Stomach (tissue), 4 donors: ENCODE measurements at regions not wholly inside any gene's neighbourhood (a gene's known extent, or its start where the extent isn't known, plus 50 kb on each side); places are given as distances from the start of the nearest gene placed in this dataset.

Source experiments
- EP300 ChIP-seq: sonication (generic); formaldehyde crosslinking; IDR thresholded peaks from one replicate; pipeline ENCODE4 v1.6.1; 2017; ENCODE audit warnings: antibody characterized with exemption
- POLR2A ChIP-seq, 4 donors: fragments of 450-650 bp; IDR thresholded peaks; one replicate each; pipeline ENCODE4 v1.6.1; 2016; ENCODE audit warnings: antibody characterized with exemption in 4 of 4, control low read depth in 2 of 4, mild to moderate bottlenecking in 1 of 4, moderate library complexity in 1 of 4
- TF ChIP-seq, protein P1 (sequence below), 7 experiments: fragments of 450-650 bp in 4 of 7; fragments of 200-600 bp in 3 of 7; sonication (generic) in 3 of 7; IDR thresholded peaks; one replicate each; pipeline ENCODE4 v1.5.1; 2016 to 2019; ENCODE audit warnings: antibody characterized with exemption in 7 of 7, control low read depth in 2 of 7, mild to moderate bottlenecking in 1 of 7

DNA sequence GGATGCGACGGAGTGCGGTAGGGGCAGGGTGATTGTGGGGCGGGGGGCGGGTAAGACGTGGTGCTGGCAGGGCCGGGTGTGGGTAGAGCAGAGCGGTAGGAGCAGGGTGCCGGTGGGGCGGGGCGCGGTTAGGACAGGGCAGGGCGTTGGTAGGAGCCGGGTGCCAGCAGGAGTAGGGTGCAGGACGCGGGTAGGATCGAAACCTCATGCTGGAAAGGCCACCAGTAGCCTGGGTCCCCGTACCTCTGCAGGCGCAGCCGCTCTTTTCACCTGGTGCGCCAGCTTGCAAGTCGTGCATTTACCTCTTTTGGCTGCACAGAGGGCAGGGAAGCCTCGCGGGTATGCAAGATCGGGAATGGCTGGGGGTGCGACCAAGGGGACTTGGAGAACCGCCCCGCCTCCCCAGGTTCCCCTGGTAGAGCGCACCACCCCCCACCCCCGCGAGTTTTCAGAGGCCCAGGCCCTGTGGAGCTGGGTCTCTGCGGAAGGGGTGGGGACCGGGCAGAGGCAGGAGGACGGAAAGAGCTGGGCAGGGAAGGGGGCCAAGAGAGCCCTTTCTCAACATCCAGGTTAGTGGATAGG is 104.8 kb upstream of the SIMC1 start:
- TF ChIP-seq, protein P1, sequence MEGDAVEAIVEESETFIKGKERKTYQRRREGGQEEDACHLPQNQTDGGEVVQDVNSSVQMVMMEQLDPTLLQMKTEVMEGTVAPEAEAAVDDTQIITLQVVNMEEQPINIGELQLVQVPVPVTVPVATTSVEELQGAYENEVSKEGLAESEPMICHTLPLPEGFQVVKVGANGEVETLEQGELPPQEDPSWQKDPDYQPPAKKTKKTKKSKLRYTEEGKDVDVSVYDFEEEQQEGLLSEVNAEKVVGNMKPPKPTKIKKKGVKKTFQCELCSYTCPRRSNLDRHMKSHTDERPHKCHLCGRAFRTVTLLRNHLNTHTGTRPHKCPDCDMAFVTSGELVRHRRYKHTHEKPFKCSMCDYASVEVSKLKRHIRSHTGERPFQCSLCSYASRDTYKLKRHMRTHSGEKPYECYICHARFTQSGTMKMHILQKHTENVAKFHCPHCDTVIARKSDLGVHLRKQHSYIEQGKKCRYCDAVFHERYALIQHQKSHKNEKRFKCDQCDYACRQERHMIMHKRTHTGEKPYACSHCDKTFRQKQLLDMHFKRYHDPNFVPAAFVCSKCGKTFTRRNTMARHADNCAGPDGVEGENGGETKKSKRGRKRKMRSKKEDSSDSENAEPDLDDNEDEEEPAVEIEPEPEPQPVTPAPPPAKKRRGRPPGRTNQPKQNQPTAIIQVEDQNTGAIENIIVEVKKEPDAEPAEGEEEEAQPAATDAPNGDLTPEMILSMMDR (IDR thresholded peaks at IDR 0.05): no peak
- TF ChIP-seq EP300 (no peak), POLR2A (IDR thresholded peaks at IDR 0.05) (no peak)
